Ishikawa (cell line): ENCODE measurements at regions not wholly inside any gene's neighbourhood (a gene's known extent, or its start where the extent isn't known, plus 50 kb on each side); places are given as distances from the start of the nearest gene placed in this dataset.

Source experiments
- CEBPB ChIP-seq: IDR thresholded peaks from 2 replicates; pipeline ENCODE4 v1.6.1; 2012
- EGR1 ChIP-seq: IDR thresholded peaks from 2 replicates; pipeline ENCODE4 v1.6.1; 2012
- EP300 ChIP-seq: IDR thresholded peaks from 2 replicates; pipeline ENCODE4 v1.6.1; 2012; ENCODE audit warnings: borderline replicate concordance
- NFIC ChIP-seq: IDR thresholded peaks from 2 replicates; pipeline ENCODE4 v1.6.1; 2012
- RAD21 ChIP-seq: IDR thresholded peaks from 2 replicates; pipeline ENCODE4 v1.6.1; 2012; ENCODE audit warnings: low read depth
- REST ChIP-seq: IDR thresholded peaks from 2 replicates; pipeline ENCODE4 v1.6.1; 2012; ENCODE audit warnings: low read depth, mild to moderate bottlenecking
- TAF1 ChIP-seq: IDR thresholded peaks from 2 replicates; pipeline ENCODE4 v1.6.1; 2012; ENCODE audit warnings: low read depth, mild to moderate bottlenecking
- ZBTB7A ChIP-seq: IDR thresholded peaks from 2 replicates; pipeline ENCODE4 v1.6.1; 2012; ENCODE audit warnings: low read depth
- TF ChIP-seq, protein P1 (sequence below): IDR thresholded peaks from 2 replicates; pipeline ENCODE4 v1.6.1; 2012
- TF ChIP-seq, protein P2 (sequence below): IDR thresholded peaks from 2 replicates; pipeline ENCODE4 v1.6.1; 2012

DNA sequence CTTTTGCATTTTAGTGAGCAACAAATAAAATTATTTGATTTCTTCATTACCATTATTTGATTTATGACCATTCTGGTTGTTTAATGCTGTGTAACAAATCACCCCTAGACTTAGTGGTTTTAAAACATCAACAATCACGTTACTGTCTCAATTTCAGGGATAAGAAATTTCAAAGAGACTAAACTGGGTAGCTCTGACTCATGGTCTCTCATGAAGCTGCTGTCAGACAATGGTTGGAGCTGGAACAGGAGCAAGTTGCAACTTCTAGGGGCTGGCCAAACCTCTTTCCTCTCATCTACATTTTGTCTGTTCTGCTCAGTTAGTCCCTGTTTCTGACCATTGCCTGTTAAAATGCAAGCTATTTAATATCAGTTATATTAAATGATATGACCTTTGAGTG is 517.0 kb downstream of the KCNH5 start:
- TF ChIP-seq, protein P1, sequence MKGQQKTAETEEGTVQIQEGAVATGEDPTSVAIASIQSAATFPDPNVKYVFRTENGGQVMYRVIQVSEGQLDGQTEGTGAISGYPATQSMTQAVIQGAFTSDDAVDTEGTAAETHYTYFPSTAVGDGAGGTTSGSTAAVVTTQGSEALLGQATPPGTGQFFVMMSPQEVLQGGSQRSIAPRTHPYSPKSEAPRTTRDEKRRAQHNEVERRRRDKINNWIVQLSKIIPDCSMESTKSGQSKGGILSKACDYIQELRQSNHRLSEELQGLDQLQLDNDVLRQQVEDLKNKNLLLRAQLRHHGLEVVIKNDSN = no peak
- no peak for TF ChIP-seq TAF1
- TF ChIP-seq NFIC = no peak
- no peak for TF ChIP-seq EP300
- TF ChIP-seq REST = no peak
- TF ChIP-seq, protein P2, sequence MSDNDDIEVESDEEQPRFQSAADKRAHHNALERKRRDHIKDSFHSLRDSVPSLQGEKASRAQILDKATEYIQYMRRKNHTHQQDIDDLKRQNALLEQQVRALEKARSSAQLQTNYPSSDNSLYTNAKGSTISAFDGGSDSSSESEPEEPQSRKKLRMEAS = no peak
- no peak for TF ChIP-seq CEBPB
- TF ChIP-seq RAD21 = no peak
- no peak for TF ChIP-seq ZBTB7A
- no peak for TF ChIP-seq EGR1
